Keratinocyte (primary cell): ENCODE measurements at regions not wholly inside any gene's neighbourhood (a gene's known extent, or its start where the extent isn't known, plus 50 kb on each side); places are given as distances from the start of the nearest gene placed in this dataset.

Experiments
- DNase-seq: peaks from one replicate; pipeline ENCODE4 v3.0.0-alpha.2; 2011; ENCODE audit warnings: low read depth, missing footprints, low spot score
- FAIRE-seq: peaks from 2 replicates; lab custom pipeline; 2011; peaks lifted over from hg19 to GRCh38; lab: Jason Lieb, UNC
- H2AFZ ChIP-seq: 2 replicates; pipeline ENCODE4 v1.6.0; 2012; ENCODE audit warnings: low read length, control low read depth, inconsistent platforms; ENCODE audit not compliant: control insufficient read depth
- H3K27ac ChIP-seq: 2 replicates; pipeline ENCODE4 v1.5.1; 2011; ENCODE audit warnings: low read length; ENCODE audit not compliant: control insufficient read depth, insufficient read depth
- H3K27me3 ChIP-seq: 3 replicates; pipeline ENCODE4 v1.6.0; 2011; ENCODE audit warnings: low read length; ENCODE audit not compliant: control insufficient read depth, insufficient read depth; ENCODE audit errors: extremely low read depth
- H3K36me3 ChIP-seq, 2 experiments: 2 replicates in 1 of 2; 3 replicates in 1 of 2; pipeline ENCODE4 v1.5.1; 2011; ENCODE audit warnings: low read length in 2 of 2, mild to moderate bottlenecking in 1 of 2; ENCODE audit not compliant: control insufficient read depth in 2 of 2, insufficient read depth in 2 of 2; ENCODE audit errors: extremely low read depth in 1 of 2
- H3K4me1 ChIP-seq: 3 replicates; pipeline ENCODE4 v1.5.1; 2011; ENCODE audit warnings: low read length; ENCODE audit not compliant: control insufficient read depth, insufficient read depth; ENCODE audit errors: extremely low read depth
- H3K4me2 ChIP-seq: 3 replicates; pipeline ENCODE4 v1.6.0; 2011; ENCODE audit warnings: low read depth, low read length; ENCODE audit not compliant: control insufficient read depth, insufficient read depth; ENCODE audit errors: extremely low read depth
- H3K4me3 ChIP-seq, 3 experiments: fragments of 200-600 bp in 1 of 3; sonication (generic) in 1 of 3; 2 replicates in 2 of 3; 3 replicates in 1 of 3; pipeline ENCODE4 v1.5.1; 2011 to 2016; ENCODE audit warnings: low read length in 3 of 3, mild to moderate bottlenecking in 3 of 3, control low read depth in 2 of 3, inconsistent platforms in 1 of 3, low read depth in 1 of 3, mixed read lengths in 1 of 3, mixed run types in 1 of 3, moderate library complexity in 1 of 3; ENCODE audit not compliant: control insufficient read depth in 2 of 3, insufficient read depth in 2 of 3; ENCODE audit errors: extremely low read depth in 1 of 3
- H3K79me2 ChIP-seq: 2 replicates; pipeline ENCODE4 v1.6.0; 2012; ENCODE audit warnings: low read length; ENCODE audit not compliant: control insufficient read depth, insufficient read depth
- H3K9ac ChIP-seq: 3 replicates; pipeline ENCODE4 v1.6.0; 2011; ENCODE audit warnings: low read length; ENCODE audit not compliant: control insufficient read depth, insufficient read depth; ENCODE audit errors: extremely low read depth
- H3K9me1 ChIP-seq: 3 replicates; pipeline ENCODE4 v1.6.0; 2011; ENCODE audit warnings: low read length; ENCODE audit not compliant: control insufficient read depth, insufficient read depth; ENCODE audit errors: extremely low read depth
- H3K9me3 ChIP-seq: 2 replicates; pipeline ENCODE4 v1.5.1; 2012; ENCODE audit warnings: low read depth, low read length; ENCODE audit not compliant: control insufficient read depth
- H4K20me1 ChIP-seq: 3 replicates; pipeline ENCODE4 v1.6.0; 2011; ENCODE audit warnings: low read length; ENCODE audit not compliant: control insufficient read depth, insufficient read depth; ENCODE audit errors: extremely low read depth
- EZH2 ChIP-seq: IDR thresholded peaks from one replicate; pipeline ENCODE4 v1.6.1; 2012; ENCODE audit warnings: inconsistent platforms, mild to moderate bottlenecking, low read length, moderate library complexity
- dilution Hi-C: fragments of 300-500 bp; cut with MboI; formaldehyde crosslinking; loops from one replicate; pipeline ENCODE4 v1.7.0; 2020; ENCODE audit warnings: low sequenced_read_pairs; ENCODE audit not compliant: extremely low pct_ligation_motif_present
- TF ChIP-seq, protein P1 (sequence below), 3 experiments: IDR thresholded peaks in 1 of 3; conservative IDR thresholded peaks in 1 of 3; optimal IDR thresholded peaks in 1 of 3; 2 replicates in 2 of 3; 3 replicates in 1 of 3; pipeline versions ENCODE3 to v1.5.1; 2011; ENCODE audit warnings: low read length in 3 of 3, mild to moderate bottlenecking in 3 of 3, moderate library complexity in 2 of 3, control low read depth in 1 of 3, inconsistent platforms in 1 of 3; ENCODE audit not compliant: insufficient read depth in 2 of 3; ENCODE audit errors: extremely low read depth in 1 of 3

DNA sequence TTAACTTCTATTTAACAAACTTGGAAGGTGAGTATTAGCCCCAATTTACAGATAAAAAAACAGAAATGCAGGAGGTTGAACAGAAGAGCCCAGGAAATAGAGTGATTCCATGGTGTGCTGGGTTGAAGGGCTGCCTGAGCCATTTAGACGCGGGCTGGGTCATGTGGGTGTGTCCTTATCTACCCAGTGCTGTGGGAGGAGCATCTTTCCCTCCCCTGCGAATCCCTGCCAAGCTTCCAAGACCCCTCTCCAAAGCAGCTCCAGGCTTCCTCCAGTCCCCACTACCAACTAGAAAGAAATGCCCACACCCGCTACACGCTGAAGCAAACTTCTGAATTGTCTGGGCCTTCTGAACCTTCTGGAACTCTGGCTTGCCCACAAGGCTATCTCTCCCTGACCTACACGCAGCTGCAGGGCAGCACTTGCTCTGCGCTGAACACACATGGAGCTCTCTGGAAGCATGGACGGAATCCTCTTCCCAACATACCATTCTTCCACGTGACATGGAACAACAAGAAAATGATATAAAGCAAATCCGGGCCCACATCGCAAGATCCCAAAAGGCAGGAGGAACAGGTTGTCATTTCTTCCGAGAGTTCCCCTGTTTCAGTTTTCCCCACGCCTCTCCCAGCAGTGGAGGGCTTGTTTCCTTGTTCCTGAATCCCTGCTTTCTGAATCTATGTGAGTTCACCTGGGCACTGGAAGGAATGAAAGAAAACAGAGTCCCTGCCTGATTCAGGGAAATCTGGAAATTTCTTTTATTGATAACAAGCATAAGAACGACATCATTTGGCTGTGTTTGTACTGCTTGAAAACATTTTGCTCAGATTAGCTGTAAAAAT is 562.7 kb upstream of the ID2 start:
- FAIRE-seq, result no peak
- TF ChIP-seq, protein P1, sequence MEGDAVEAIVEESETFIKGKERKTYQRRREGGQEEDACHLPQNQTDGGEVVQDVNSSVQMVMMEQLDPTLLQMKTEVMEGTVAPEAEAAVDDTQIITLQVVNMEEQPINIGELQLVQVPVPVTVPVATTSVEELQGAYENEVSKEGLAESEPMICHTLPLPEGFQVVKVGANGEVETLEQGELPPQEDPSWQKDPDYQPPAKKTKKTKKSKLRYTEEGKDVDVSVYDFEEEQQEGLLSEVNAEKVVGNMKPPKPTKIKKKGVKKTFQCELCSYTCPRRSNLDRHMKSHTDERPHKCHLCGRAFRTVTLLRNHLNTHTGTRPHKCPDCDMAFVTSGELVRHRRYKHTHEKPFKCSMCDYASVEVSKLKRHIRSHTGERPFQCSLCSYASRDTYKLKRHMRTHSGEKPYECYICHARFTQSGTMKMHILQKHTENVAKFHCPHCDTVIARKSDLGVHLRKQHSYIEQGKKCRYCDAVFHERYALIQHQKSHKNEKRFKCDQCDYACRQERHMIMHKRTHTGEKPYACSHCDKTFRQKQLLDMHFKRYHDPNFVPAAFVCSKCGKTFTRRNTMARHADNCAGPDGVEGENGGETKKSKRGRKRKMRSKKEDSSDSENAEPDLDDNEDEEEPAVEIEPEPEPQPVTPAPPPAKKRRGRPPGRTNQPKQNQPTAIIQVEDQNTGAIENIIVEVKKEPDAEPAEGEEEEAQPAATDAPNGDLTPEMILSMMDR (optimal IDR thresholded peaks at IDR 0.05 in 1 of 3, IDR thresholded peaks at IDR 0.05 in 1 of 3, conservative IDR thresholded peaks at IDR 0.05 in 1 of 3; ENCODE audit: extremely low read depth in 1 of 3, insufficient read depth in 2 of 3, low read length in 3 of 3), result no peak
- TF ChIP-seq EZH2, result no peak
- no peak overlapping the region for H2AFZ ChIP-seq
- no peak overlapping the region for H3K9ac ChIP-seq
- H3K4me2 ChIP-seq, result no peak overlapping the region
- H3K79me2 ChIP-seq, result no peaks in the 10 kb centered on the region
- H3K36me3 ChIP-seq, result no peaks in the 10 kb centered on the region
- no peaks in the 10 kb centered on the region for H3K9me1 ChIP-seq
- H4K20me1 ChIP-seq, result no peaks in the 10 kb centered on the region
- H3K4me1 ChIP-seq, result no peaks in the 10 kb centered on the region
- no peak overlapping the region for H3K27ac ChIP-seq
- H3K4me3 ChIP-seq, result no peak overlapping the region
- H3K27me3 ChIP-seq, result no peaks in the 10 kb centered on the region
- DNase-seq, result no peak
- dilution Hi-C loops, result no loop called here
- H3K9me3 ChIP-seq, result no peaks in the 10 kb centered on the region

DNA sequence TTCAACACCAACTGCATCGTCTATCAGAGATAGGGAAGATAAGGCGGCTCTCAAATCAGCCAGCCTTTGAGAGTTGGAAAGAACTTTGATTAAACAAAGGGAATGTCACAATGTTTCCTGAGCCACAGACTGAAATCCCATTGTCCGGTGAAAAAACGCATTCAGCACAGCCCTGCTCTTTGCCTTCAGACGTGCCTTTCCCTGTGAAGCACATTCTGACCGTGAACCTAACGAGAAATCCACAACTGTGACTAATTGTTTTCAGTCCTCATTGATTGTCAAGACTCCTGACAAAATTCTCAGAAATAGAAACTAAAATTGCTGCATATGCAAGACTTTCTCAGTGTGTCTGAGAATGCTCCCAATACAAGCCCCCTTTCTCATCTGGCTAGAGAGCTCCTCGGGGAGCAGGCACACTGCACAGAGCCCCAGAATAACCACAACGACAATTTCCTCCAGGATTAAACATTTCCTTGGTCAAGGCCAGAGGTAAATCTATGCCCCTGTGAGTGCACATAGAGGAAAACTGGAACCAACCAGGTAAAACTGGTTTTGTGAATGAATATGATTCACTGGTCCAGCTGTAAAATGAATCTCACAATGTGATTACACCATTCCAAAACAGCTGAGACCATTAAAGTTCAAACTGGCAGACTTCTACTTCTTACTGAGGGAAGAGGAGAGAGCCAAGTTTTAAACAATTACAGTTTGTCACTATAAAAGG is 561.9 kb upstream of the ID2 start:
- Histone ChIP-seq H3K4me2 (peak overlapping the region; percentile 0), H4K20me1 (no peaks in the 10 kb centered on the region), H2AFZ (no peak overlapping the region), H3K9ac (no peak overlapping the region), H3K27ac (no peak overlapping the region), H3K79me2 (no peaks in the 10 kb centered on the region), H3K4me1 (no peaks in the 10 kb centered on the region), H3K4me3 (no peak overlapping the region), H3K9me1 (no peaks in the 10 kb centered on the region), H3K36me3 (no peaks in the 10 kb centered on the region), H3K27me3 (no peaks in the 10 kb centered on the region), H3K9me3 (no peaks in the 10 kb centered on the region)
- TF ChIP-seq, protein P1 (optimal IDR thresholded peaks at IDR 0.05 in 1 of 3, IDR thresholded peaks at IDR 0.05 in 1 of 3, conservative IDR thresholded peaks at IDR 0.05 in 1 of 3; ENCODE audit: extremely low read depth in 1 of 3, insufficient read depth in 2 of 3, low read length in 3 of 3), result no peak
- TF ChIP-seq EZH2, result no peak
- FAIRE-seq (no peak), DNase-seq (no peak)
- dilution Hi-C loops, result no loop called here
